Islet precursor cell (in vitro differentiated cells): ENCODE measurements at regions not wholly inside any gene's neighbourhood (a gene's known extent, or its start where the extent isn't known, plus 50 kb on each side); places are given as distances from the start of the nearest gene placed in this dataset.
"Not testable (repeated sequence)": the region's sequence is repeated elsewhere in the genome, so short reads cannot be mapped to it uniquely, and the experiment has no call there.

Experiments
- DNase-seq: peaks from one replicate; pipeline ENCODE4 v3.0.0-alpha.2; 2018

DNA sequence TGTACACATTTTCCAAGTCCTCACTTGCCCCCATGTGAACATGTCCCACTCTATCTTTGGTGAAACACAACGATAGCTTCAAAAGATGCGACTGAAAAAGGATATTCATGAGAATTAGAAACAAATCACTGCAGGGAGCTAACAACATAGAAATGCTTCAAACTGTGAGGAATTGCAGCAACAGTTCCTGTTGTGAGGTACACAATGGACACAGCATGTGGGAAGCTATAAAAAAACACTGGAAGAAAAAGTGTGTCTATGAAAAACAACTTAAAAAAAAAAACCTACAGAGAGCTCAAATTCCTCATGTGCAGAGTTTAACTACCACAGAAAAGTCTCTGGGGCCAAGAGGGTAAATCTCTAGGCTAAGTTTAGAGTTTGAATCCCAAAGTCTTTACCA, 51.6 kb upstream of the BLTP1 start:
- no peak for DNase-seq

DNA sequence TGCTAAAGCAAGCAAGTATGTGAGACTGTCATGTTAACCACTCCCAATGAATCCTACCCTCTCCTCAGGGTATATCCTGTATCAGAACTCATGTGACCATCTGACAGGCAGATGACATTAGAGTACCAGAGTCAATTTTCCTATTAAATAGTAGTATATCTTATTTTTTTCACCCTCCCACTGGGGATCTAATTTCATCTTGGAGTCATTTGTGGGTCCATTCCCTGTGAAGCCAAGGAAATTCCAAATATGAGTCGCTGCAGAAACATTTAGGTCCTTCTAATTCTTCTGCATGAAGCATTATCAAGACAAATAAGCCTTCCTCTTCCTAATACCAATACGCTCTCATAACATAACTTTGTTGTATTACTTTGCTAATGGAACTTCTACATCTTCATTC, 52.2 kb upstream of the BLTP1 start:
- no peak for DNase-seq

DNA sequence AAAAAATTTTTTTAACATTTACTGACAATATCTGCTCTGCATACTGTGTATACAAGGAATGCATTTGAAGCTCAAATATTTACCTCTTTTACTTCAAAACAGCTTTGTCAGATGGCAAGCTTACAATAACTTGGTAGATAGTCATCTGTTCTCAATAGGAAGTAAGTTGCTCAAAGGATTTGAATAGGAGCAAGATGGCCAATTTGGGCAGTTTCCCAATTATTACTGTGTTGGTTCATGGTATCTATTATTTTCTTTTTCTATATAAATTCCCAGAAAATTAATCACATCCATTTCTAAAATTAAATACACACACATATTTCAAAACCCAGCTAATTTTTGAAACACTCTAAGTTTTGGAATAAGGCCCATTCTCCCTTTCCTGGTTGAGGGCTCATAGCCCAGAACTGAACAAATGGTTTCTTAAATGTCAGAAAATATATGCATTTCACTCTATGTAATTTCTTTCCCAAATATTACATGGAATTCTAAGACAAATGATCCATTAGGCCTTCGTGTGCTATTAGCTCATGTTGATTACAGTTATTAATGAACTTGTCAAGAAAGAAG, 60.2 kb upstream of the BLTP1 start:
- DNase-seq = no peak

DNA sequence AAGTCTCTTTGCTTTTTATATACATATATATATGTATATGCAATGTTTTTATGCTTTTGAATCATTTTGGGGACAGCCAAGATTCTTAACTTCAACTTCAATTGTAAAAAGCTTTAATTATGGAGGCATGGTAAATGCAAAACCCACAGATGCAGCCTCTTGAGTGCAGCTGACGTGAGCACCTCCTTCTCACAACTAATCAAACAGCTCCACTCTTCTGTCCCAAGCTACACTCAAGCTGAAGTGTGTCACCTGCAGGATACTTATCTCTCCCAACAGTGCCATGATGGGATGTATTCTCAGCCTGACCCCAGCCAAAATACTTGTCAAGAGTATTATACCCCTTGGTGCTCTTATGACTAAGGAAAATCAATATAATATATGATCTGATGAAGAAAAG, 60.7 kb upstream of the BLTP1 start:
- no peak for DNase-seq

DNA sequence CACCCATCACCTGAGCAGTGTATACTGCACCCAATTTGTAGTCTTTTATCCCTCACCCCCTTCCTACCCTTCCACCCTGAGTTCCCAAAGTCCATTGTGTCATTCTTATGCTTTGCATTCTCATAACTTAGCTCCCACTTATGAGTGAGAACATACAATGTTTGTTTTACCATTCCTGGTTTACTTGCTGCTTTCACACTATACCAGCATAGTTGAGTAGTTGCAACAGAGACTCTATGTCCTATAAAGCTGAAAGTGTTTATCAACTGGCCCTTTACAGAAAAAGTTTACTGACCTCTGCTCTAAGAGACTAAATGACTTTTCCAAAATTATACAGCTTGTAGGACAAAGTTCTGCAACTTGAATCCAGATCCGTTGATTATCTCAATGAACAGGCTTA, 61.1 kb upstream of the BLTP1 start:
- DNase-seq = no peak

DNA sequence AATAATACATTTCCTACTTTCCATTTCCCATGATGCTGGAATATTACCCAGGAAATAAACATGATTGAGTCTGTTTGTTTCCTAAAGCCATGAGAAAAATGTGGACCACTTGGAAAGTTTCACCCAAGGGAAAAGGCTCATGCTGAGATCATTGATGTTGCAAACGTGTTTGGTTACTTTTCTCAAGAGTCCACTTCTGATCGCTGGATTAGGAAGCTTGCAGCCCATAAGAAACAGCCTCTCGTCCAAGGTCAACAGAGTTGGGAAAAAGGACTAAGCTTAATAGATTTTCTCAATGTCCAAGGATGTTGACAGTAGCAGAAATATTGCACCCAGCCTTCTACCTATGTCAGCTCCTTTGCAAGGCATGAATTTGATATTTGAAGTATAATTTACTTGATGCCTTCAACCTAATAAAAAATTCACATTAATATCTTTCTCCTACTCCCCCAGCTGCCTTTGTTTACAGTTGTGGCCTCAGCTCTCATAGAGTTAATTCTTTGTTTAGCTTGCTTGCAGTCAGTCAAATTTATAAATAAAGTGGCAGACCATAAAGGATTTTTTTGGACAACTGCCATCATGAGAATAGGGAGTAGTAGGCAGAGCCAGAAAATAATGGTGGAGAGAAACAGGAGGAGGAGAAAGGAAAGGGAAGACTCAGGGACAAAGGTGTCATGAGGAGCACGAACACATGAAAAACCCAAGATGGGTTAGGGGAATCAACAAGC, 65.6 kb upstream of the BLTP1 start:
- DNase-seq = no peak

DNA sequence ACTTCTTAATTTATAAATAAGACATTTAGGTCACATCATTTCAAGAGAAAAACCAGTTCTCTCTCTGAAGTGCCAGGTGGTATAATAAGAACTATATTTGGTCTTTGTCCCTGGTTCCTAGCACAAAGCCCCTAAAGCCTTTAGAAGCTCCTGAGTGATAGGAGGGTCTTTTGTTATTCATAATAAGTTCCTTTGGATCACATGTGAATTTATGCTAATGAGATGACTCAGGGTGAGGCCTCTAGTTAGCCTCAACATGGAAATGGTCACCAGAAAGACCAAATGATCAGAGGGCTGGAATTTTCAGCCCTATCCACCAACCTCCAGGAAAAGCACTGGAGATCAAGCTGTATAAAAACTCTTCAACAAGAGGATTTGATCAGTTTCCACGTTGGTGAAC, 68.1 kb upstream of the BLTP1 start:
- no peak for DNase-seq

DNA sequence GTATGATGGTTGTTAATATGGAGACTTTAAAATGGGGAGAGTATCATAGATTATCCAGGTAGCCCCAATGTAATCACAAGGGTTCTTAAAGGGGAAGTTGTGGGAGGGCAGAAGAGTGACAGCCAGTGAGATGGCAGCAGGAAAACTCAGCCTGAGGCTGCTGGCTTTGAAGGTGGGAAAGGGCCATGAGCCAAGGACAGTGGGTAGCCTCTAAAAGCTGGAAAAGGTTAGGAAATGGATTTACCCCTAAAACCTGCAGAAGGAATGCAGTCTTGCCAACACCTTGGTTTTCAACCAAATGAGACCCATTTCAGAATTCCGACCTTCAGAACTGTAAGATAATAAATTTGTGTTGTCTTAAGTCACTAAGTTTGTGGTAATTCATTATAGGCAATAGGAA, 68.8 kb upstream of the BLTP1 start:
- no peak for DNase-seq

DNA sequence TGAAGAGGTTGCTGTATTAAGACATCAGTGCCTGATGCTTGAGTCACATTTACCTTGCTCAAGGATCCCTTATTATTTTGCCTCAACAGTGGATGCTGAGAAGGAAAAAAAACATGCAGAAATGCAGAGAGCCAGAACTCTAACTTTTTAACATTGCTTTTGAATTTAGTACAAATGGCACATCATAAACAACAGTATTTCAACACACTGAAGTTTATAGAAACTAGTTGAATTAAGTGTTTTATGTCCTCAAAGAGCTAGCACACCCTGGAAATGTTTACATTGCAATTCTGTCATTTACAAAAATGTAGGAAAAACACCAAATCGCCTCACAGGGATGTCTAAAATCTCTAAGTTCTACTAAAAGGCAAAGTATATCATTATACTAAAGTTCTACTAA, 69.5 kb upstream of the BLTP1 start:
- no peak for DNase-seq

DNA sequence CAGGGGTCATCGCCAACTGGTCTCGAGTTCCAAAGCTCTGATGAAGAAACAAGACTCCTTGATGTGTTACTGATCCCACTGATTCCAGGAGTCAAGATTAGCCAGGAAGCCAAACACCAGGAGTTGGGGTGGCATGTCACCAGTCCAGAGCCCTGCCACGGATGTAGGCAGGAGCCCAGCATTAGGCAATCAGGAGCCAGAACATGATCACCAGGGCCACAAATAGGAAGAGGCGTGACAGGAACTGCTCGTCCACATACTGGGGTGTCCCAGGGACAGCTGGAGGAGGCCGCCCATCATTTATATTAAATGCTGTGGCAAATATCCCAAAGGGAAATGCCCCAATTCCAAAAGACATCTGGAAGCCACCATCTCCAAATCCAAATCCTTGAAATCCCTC, 74.5 kb upstream of the BLTP1 start:
- not testable (repeated sequence) for DNase-seq

DNA sequence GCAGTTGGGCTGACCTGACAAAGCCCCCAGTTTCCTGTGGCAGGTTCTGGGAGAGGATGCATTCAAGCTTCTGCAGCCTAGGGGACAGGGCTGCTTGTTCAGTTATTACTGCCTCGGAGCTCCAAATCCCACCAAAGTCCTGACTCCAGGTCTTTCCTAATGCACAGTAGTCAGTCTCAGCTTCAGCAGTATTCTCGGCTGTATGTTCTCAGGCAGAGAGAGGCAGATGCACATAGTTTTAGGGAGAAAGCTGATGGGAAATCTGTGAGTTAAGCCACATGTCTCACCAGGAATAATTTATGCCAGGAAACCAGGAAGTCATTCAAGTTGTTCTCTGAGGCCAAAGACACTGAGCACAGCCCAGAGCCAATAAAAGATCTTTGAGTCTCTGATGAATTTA, 75.3 kb upstream of the BLTP1 start:
- DNase-seq = not testable (repeated sequence)

DNA sequence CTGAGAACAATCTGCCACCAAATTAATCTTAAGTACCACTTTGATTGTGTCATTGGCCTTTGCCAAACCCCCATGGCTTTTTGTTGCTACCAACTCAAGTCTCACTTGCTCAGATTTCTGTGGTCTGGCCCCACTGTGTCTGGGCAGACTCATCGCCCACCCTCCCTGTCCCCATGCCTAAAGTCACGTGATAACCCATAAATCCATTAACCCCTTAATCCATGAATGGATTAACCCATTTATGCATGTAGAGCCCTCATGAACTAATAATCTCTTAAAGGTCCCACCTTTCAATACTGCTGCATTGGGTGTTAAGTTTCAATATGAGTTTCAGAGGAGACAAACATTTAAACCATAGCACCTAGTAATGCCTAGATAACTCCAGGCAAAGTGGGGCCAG, 78.5 kb upstream of the BLTP1 start:
- no peak for DNase-seq

DNA sequence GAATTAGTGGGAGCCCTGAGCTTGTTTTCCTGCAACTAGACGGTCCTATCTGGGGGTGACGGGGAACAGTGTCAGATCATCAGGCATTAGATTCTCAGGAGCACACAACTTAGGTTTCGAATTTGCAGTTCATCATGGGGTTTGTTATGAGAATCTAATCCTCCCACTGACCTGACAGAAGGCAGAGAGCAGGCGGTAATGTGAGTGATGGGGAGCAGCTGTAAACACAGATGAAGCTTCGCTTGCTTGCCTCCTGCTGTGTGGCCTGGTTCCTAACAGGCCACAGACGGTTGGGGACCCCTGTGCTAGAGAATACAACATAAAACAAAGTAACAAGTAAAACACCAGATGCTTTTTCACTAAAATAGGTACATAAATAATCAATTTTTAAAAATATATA, 86.2 kb upstream of the BLTP1 start:
- no peak for DNase-seq

DNA sequence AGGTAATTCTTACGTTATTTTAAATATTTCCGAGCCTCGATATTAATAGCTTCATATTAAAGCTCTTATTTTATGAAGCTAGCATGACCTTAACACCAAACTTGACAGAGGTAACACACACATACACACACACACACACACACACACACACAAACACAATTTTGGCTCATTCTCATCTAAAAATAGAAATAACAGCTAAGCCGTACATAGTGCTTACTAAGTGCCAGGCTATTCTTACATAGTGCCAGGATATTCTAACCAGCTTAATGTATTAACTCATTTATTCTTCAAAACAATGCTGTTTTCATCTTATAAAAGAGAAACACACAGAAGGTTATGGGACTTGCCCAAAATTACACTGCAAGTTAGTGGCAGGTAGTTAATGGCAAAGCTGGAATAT, 87.0 kb upstream of the BLTP1 start:
- DNase-seq = no peak

DNA sequence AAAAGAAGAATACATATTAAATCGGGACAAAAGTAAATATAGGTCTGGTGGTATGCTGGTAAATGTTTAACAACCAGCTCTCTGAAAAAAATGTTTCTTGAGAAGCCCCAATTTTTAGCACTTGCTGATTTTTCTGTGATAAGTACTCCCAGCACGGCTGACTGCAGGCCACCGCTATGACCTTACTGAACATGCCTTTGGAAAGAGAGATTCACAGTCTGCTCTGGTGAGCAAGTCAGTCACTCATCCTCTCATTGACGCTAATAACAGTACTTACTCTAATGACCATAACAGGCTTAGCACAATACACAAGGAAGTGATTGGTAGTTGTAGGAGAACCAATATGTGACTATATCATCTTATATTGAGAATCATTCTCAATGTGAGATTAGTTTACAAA, 98.9 kb upstream of the BLTP1 start:
- DNase-seq = no peak

DNA sequence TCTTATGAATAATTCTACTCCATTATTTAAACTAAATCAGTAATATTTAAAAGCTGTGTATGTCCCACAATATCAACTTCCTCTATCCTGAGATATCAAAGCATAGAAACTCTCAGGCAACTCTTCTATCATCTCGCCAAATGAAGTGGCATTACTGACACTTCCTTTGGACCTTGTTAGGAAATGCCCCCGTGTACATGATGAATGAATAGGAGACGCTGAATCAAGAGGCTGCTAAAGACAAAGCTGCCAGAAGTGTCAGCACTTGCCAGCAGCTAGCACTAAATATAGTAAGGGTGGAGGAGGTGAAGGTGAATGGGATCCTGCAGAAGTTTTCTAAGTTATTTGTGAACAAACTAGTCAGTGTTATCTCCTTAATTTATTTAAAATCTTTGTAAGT, 99.5 kb upstream of the BLTP1 start:
- no peak for DNase-seq

DNA sequence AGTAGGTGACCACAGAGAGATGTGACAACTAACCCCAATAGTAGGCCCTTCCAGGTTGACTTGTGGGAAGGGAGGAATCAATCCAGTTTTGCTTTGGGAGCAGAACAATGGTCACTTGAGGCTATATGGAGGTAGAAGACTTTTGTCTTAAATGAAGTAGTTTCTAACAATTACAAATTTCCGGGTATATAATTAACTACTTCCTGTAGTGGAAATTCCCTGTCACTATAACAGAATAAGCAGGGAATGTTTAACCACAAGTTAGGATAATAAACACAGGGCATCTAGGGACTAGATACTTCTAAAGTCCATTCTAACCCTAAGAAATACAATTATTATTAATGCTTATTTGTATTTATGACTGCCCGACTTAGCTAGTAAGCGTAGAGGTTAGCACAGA, 99.0 kb upstream of the TRPC3 start:
- DNase-seq = no peak

DNA sequence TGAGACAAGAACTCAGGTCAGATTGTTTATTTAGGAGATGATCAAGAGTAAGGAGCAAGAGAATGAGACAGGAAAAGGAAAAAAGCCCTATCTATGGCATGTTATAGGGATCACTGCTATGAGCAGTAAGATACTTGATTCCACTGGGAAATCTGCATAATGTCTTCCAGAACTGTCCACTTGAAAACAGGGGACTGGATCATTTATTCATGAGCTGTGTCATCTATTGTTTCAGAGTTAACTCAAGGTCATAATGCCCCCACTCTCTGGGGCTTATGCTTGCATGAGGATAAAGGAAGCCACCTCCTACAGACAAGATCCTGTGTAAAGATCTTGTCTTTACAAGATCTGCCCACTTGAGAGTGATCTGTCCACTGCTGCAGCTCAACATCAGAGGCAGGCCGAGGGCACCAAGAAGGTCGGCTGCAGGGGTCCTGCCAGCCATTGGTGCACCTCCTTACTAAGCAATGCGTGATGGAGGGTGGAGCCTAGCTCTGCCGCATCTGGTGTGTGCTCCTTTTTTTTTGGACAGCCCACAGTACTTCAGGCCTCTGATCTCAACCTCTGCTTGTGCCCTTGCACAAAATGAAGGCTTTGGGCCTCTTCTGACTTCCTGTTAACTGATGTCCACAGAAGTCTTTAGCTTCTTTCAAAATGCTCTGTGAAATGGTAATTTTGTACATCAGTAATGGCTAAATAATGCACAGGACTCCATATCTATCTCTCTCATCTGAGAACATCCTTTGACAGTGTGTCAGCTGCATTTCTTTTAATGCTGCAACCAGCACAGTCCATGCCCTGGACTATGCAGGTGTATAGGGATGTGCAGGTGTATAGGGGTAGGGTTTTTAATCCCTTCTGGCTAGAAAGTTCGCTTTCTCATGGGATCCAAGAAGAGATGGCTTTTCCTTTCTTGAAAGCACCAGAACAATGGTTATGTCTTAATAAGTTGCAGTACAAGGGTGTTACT, 95.9 kb upstream of the TRPC3 start:
- no peak for DNase-seq

DNA sequence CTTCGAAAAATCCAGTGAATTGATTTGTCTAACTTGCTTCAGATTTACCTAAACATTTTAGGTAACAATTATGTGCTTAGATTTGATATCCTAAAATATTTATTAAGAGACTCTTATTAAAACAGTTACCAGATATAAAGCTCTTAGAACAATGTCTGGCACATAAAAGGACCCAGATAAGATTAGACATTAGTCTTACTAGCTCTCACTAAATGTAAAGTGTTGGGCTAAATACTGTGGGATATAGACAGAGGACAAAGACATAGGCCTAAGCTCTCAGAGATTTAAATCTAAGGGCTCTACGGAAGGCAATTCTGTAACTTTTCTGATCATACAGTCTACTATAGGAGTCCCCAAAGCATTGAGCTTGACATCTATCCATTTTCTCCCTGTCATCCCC, 94.4 kb upstream of the TRPC3 start:
- DNase-seq = no peak

DNA sequence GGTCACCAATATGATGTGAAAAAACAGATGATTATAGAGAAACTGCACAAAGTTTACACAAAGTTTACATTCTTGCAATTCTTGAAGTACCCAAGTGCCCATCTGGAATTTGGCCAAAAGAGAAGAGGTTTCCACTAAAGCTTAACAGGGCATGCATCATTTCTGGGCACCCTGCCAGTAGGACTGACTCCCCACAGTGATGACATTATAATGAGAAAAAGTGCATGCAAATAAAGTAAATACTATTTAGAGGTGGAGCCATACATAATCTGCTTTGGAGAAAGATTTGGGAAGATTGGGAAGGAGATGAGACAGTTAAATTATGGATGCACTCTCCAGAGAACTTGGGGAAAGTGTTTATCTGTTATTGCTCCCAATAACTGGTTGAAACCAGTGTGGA, 93.7 kb upstream of the TRPC3 start:
- no peak for DNase-seq

DNA sequence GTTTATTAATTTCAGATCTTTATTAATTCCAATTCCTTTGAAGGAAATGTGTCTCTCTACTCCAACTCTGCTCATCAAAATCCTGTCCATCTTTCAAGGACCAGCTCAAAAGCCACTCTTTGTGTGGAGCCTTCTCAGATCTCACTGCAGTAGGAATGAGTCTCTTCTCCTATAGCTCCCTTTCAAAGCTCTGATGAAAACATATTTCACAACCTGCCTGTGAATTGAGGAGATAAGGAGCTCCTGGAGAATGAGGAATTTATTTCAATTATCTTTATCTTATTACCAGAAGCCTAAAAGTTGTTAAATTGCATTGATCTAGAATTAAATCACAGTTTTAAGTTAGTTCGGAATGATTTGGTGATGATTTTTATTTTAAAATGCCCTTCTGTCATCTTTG, 92.6 kb upstream of the TRPC3 start:
- no peak for DNase-seq

DNA sequence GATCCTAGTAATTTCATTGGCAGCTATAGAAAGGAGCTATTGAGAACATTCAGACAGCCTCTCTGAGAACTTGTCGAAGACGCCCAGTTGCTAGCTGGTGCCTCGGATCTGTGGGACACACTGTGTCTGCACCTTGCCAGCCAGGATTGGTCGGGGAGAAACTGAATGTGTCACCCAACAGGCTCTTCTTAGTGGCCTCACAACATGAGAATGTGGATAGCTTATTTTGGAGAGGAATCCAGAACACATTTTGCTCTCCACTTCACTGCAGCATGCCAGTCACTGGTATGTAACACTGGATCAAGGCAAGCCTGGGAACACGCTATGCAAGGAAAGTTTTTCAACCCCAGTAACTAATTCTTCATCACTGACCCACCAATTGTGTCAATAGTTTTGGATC, 89.5 kb upstream of the TRPC3 start:
- DNase-seq = no peak

DNA sequence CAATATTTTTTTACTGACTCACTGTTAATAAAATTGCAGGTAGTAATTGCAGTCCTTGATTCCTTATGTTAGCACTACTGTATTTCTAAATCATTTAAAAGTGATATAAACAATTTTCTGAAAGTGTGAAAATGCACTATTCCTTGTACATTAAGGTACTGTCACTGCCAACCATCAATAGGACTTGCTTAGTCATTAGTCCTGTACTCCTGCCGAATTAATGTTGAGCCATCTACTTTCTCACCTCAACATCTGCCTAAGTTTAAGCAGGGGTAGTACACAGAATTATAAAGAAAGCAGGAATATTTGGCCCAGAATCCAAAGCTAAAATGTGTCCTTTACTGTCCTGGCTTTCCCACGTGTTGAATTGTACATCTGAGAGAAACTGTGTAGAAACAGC, 87.0 kb upstream of the TRPC3 start:
- no peak for DNase-seq

DNA sequence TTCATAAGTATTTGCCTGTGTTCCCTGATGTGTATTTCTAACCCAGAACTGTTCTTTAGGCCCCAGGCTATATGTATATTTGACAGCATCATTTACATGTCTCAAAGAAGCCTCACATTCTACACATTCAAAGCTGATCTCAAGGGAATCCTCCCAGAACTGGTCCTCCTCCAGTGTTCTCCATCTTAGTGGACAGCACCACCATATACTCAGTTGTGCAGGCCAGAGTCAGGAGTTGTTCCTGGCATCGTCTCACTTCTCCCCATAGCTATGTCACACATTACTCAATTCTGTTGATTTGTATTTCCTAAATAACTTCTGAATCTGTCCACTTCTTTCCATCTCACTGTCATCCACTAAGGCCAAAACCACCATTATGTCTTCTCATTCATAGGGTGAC, 82.8 kb upstream of the TRPC3 start:
- DNase-seq = no peak
